IgD-negative memory B cell (primary cell): ENCODE measurements at regions not wholly inside any gene's neighbourhood (a gene's known extent, or its start where the extent isn't known, plus 50 kb on each side); places are given as distances from the start of the nearest gene placed in this dataset.

ENCODE experiments used
- H3K27ac Mint-ChIP-seq, 3 donors: one replicate each; pipeline ENCODE4 v1.8.0; 2020 to 2022; ENCODE audit warnings: mild to moderate bottlenecking in 3 of 3, mixed read lengths in 3 of 3, moderate library complexity in 1 of 3
- H3K27me3 Mint-ChIP-seq: one replicate; pipeline ENCODE4 v1.8.0; 2021; ENCODE audit warnings: mixed read lengths
- H3K36me3 Mint-ChIP-seq: one replicate; pipeline ENCODE4 v1.8.0; 2020; ENCODE audit warnings: mild to moderate bottlenecking, mixed read lengths
- H3K4me1 Mint-ChIP-seq, 3 donors: one replicate each; pipeline ENCODE4 v1.8.0; 2020 to 2022; ENCODE audit warnings: mixed read lengths in 3 of 3, mild to moderate bottlenecking in 1 of 3
- H3K4me3 Mint-ChIP-seq, 4 donors: one replicate each; pipeline ENCODE4 v1.8.0; 2020 to 2022; ENCODE audit warnings: mild to moderate bottlenecking in 4 of 4, mixed read lengths in 4 of 4, moderate library complexity in 3 of 4
- H3K9me3 Mint-ChIP-seq, 3 donors: one replicate each; pipeline ENCODE4 v1.8.0; 2020 to 2021; ENCODE audit warnings: mixed read lengths in 3 of 3, mild to moderate bottlenecking in 1 of 3

DNA sequence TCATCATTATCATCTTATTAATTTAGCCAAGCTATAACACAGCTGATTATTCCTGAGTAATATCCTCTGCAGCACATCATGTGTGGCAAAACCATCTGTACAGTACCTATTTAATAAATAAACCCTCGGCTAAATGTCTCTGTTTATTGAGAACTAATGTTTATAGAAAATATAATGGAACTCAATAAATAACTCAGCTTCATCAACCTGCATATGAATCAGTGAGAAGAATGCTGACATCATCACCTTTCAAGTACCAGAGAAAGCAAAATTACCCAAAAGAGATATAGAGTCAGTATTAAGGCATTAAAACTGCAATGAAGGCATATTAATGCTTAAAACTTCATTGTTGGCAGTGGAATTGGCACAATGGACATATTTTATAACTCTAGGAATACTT lies 558.3 kb downstream of the PLCL1 start:
- H3K4me3 Mint-ChIP-seq, result no peak overlapping the region
- peaks cover 12% of the 10 kb centered on the region for H3K27me3 Mint-ChIP-seq
- H3K4me1 Mint-ChIP-seq, result no peaks in the 10 kb centered on the region
- H3K27ac Mint-ChIP-seq, result no peak overlapping the region
- H3K36me3 Mint-ChIP-seq, result no peaks in the 10 kb centered on the region
- no peaks in the 10 kb centered on the region for H3K9me3 Mint-ChIP-seq

DNA sequence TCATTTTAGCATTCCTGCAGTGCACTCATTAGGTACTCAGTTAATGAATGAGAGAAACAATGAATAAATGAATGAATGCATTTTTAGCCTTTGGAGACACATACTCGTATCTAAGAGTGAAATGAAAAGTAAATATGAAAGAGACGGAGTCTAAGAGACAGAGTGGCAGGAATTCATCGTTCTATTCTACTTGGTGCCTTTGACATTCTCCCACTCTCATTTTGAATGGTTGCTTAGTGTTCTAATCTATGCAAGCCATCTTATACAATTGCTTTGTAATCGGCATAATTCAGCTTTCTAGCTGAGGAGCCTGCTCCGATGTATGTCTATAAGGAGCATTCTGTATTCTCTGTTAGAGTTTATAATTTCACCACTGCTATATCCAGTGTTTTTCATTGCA lies 554.9 kb downstream of the PLCL1 start:
- peaks cover 0 to 2% (median 0%) of the 10 kb centered on the region in 3 donors for H3K9me3 Mint-ChIP-seq
- H3K27ac Mint-ChIP-seq, result no peak overlapping the region
- no peak overlapping the region for H3K4me3 Mint-ChIP-seq
- peaks cover 11% of the 10 kb centered on the region for H3K27me3 Mint-ChIP-seq
- H3K4me1 Mint-ChIP-seq, result no peaks in the 10 kb centered on the region
- H3K36me3 Mint-ChIP-seq, result no peaks in the 10 kb centered on the region

DNA sequence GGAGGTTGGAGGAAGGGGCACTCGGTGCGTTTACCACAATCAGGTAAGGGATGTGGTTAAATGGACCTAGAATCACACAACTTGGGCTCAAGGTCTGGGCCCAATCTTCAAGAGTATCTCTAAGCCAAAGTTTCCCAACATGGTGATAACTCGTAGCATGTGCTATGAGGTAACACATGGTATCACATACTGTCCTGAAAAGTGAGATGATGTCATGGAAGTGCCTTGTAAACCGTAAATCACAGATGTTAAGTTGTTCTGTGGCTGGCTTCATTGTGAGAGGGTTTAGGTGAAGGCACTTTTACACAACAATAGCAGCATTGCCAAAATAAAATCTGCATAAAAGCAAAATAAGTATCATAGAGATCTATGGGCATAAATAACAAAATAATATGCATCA lies 551.8 kb downstream of the PLCL1 start:
- Mint-ChIP-seq H3K4me3 (no peak overlapping the region), H3K4me1 (no peaks in the 10 kb centered on the region), H3K36me3 (no peaks in the 10 kb centered on the region), H3K27ac (no peak overlapping the region), H3K27me3 (peaks cover 12% of the 10 kb centered on the region), H3K9me3 (peaks cover 0 to 2% (median 0%) of the 10 kb centered on the region in 3 donors)

DNA sequence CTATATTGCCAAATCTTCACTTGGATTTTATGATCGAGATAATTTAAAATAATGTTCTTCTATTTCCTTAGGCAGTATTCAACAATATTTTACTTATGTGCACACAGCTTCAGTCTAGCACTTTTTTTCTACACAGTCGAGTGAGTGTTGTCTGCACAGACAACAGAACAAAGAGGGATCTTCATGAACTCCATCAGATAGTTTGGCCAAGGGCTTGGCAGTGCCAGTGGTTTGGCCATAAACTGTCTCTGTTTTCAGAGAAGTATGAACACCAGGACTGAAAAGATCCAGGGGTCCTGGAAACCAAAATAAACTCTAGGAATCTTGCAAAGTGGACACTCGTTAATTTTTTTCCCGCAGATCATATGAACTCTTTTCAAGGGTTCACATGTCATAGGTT lies 547.3 kb downstream of the PLCL1 start:
- no peak overlapping the region for H3K27ac Mint-ChIP-seq
- no peaks in the 10 kb centered on the region for H3K4me1 Mint-ChIP-seq
- H3K27me3 Mint-ChIP-seq, result peaks cover 2% of the 10 kb centered on the region
- no peaks in the 10 kb centered on the region for H3K36me3 Mint-ChIP-seq
- no peak overlapping the region for H3K4me3 Mint-ChIP-seq
- H3K9me3 Mint-ChIP-seq, result peaks cover 0 to 2% (median 0%) of the 10 kb centered on the region in 3 donors

DNA sequence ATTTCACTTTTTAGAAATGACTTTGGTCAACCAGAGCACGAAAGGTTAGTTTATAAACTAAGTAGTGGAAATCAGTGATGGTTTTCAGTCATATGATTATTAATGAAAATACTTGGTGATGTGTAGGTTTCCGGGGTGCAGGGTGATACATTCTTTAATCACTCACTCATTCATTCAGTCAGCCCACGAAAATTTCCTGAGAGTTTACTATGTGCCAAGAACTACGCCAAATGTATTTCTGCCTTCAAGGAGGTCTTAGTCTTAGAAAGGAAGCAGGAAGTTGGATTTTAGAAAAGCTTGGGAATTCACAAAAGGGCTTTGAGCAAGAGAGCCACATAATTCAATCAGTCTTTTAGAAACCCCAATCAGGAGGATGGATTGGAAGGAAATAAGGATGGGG lies 543.6 kb downstream of the PLCL1 start:
- Mint-ChIP-seq H3K9me3 (no peaks in the 10 kb centered on the region), H3K4me1 (no peaks in the 10 kb centered on the region), H3K36me3 (no peaks in the 10 kb centered on the region), H3K27ac (no peak overlapping the region), H3K27me3 (peaks cover 2% of the 10 kb centered on the region), H3K4me3 (no peak overlapping the region)

DNA sequence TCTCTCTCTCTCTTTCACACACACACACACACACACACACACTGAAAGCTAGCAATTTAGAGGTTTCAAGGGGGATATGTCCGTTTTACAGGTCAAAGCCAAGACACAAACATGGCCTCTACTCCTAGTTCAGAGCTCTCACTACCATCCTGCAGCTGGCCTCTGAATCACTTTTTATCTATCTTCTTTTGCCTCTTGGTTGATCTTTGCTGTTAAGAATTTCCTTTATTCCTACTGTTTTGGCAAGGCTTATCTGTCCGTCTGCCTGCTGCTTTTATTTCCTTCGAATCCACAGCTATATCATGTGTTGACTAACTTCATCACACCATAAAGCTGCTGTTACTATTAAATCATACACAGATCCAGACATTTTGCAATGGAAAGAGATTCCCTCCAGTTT lies 543.0 kb downstream of the PLCL1 start:
- no peak overlapping the region for H3K4me3 Mint-ChIP-seq
- H3K27ac Mint-ChIP-seq, result peak overlapping the region in 1 of 3 donors; percentile 41
- H3K4me1 Mint-ChIP-seq, result no peaks in the 10 kb centered on the region
- no peaks in the 10 kb centered on the region for H3K9me3 Mint-ChIP-seq
- no peaks in the 10 kb centered on the region for H3K36me3 Mint-ChIP-seq
- H3K27me3 Mint-ChIP-seq, result peaks cover 2% of the 10 kb centered on the region

DNA sequence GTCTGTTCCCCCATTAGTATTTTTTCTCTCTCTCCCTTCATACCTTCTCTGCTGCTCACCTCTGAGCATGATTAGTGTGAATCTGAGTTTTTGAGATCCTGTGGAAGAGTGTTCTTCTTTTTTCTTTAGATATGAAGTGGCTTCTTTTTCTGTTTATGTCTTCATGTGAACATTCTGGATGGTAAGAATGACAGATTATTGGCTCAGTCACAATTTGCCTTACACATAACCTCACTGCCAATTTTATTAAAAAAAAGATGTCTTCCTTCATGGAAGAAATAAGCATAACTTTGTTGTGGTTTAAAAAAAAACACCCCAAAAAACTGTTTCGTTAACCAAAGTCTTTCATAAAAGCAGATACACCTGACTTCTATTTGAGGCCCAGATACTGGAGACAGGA lies 539.1 kb downstream of the PLCL1 start:
- Mint-ChIP-seq H3K4me3 (no peak overlapping the region), H3K27me3 (peaks cover 2% of the 10 kb centered on the region), H3K9me3 (no peaks in the 10 kb centered on the region), H3K27ac (no peak overlapping the region), H3K36me3 (no peaks in the 10 kb centered on the region), H3K4me1 (no peaks in the 10 kb centered on the region)

DNA sequence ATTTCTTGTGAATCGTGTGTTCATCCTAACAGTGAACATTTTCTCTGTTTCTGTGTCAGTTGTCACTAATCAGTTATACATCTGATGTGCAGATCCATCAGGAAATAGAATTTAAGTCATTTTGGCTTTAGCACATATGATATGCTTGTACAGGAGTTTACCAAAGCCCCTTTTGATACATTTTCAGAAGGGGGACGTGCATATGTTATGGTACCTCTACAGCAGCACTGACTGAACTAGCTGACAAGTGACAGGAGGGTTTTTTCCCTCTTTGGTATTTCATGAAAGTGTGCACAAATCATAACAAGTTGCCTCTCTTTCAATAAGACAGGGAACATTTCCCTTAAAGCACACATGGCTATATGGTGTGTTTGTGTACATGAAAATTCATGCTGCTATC lies 536.5 kb downstream of the PLCL1 start:
- Mint-ChIP-seq H3K27ac (no peak overlapping the region), H3K27me3 (peaks cover 7% of the 10 kb centered on the region)

DNA sequence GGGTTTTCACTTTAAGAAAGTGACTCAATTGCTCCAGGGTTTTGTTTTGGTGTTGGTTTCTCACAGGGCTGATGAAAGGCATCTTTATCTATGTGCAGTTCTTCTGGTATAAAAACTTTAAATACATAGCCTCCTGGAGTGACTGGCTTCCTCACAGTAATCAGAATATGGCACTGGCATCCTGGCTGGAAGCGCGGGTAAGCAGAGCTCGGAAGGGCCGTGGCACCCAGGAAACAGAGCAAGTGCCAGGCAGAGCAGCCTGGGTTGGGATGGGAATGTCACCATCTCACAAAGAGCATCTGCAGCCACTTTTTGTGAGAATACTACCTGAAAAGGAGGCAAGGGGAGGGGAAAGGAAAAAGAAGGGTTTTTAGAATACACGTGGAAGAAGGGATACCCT lies 534.7 kb downstream of the PLCL1 start:
- H3K4me3 Mint-ChIP-seq, result no peak overlapping the region
- H3K4me1 Mint-ChIP-seq, result no peaks in the 10 kb centered on the region
- H3K27ac Mint-ChIP-seq, result no peak overlapping the region
- no peaks in the 10 kb centered on the region for H3K36me3 Mint-ChIP-seq
- H3K27me3 Mint-ChIP-seq, result peaks cover 7% of the 10 kb centered on the region
- H3K9me3 Mint-ChIP-seq, result no peaks in the 10 kb centered on the region

More for the DNA sequence above, 536.5 kb downstream of the PLCL1 start:
- no peaks in the 10 kb centered on the region for H3K4me1 Mint-ChIP-seq
- H3K36me3 Mint-ChIP-seq, result no peaks in the 10 kb centered on the region
- no peaks in the 10 kb centered on the region for H3K9me3 Mint-ChIP-seq
- no peak overlapping the region for H3K4me3 Mint-ChIP-seq

DNA sequence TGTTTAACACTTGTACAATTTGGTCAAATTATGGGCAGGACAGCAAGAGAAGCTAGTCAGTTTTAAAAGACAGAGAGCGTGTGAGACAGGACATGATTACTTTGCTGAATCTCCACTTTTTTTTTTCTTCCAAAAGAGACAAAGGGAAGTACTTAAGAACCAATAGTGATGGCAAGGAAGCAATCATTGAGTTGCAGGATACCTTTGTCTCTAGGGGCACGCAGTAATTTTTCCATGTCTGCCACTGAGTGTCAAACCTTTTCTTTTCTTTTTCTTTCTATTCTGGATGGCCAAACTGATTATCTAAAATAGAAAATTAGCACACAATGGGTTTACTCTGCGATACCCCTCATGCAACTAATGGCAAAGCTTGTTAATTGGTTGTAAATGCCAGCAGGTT lies 533.0 kb downstream of the PLCL1 start:
- no peaks in the 10 kb centered on the region for H3K9me3 Mint-ChIP-seq
- no peaks in the 10 kb centered on the region for H3K36me3 Mint-ChIP-seq
- peaks cover 7% of the 10 kb centered on the region for H3K27me3 Mint-ChIP-seq
- no peaks in the 10 kb centered on the region for H3K4me1 Mint-ChIP-seq
- H3K4me3 Mint-ChIP-seq, result no peak overlapping the region
- no peak overlapping the region for H3K27ac Mint-ChIP-seq

DNA sequence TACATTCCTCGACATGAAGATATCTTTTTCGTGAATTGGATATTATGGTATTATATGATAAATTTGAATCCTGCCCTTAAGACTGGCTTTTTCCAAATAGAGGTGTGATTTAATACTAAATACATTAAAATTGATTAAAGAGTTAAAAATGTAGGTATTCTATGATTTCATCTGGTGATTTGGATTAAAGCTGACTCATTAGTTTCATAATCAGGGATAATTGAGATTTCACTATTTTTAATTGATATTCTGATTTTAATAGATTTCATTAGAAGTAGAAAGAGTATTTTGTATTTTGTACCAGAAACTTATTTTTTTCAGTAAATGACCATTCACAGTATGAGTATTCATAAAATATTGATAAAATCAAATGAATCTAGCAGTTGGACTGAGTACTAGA lies 524.1 kb downstream of the PLCL1 start:
- H3K9me3 Mint-ChIP-seq, result no peaks in the 10 kb centered on the region
- no peak overlapping the region for H3K4me3 Mint-ChIP-seq
- H3K36me3 Mint-ChIP-seq, result no peaks in the 10 kb centered on the region
- H3K27ac Mint-ChIP-seq, result no peak overlapping the region
- H3K4me1 Mint-ChIP-seq, result peaks cover 3 to 6% (median 5%) of the 10 kb centered on the region in 3 donors
- peaks cover 4% of the 10 kb centered on the region for H3K27me3 Mint-ChIP-seq

DNA sequence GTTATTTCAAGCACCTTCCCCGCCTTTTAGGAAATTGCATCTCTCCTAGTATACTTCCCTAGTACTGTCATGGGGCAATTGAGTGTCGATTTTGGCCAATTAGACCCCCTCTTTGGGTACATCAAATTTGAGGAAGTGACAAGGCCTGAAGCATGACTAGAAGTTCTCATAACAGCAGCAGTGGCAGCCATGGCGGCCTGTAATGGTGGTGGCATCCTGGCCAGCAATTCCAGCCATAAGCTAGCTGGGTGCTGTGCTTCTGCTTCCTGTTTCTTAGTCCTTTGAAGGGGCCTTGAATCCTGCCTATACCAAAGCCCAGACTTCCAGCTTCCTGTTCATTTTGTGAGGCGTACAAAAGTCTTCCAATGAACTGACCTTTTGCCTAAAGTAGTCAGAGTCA lies 523.1 kb downstream of the PLCL1 start:
- H3K27me3 Mint-ChIP-seq, result peaks cover 4% of the 10 kb centered on the region

DNA sequence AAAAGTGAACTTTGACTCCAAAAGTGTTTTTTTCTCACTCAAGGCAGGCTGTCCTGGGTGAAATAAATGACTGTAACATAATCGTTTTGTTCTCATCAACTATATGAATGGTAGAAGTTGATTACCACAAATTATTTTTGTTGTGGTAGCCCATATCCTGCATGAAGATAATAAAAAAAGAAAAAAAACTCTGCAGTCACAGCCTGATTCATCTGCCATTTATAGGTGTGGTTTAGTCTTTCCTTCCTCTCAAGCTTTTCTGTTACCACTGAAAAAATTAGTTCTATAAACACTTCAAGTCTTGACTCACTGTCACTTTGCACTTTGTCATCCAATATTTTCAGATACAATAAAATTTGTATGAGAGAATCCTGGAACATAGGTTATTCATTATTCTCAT lies 522.0 kb downstream of the PLCL1 start:
- peaks cover 4% of the 10 kb centered on the region for H3K27me3 Mint-ChIP-seq
- H3K4me3 Mint-ChIP-seq, result no peak overlapping the region
- no peaks in the 10 kb centered on the region for H3K9me3 Mint-ChIP-seq
- H3K4me1 Mint-ChIP-seq, result peaks cover 3 to 6% (median 5%) of the 10 kb centered on the region in 3 donors
- no peaks in the 10 kb centered on the region for H3K36me3 Mint-ChIP-seq
- no peak overlapping the region for H3K27ac Mint-ChIP-seq

More for the DNA sequence above, 523.1 kb downstream of the PLCL1 start:
- no peak overlapping the region for H3K27ac Mint-ChIP-seq
- H3K36me3 Mint-ChIP-seq, result no peaks in the 10 kb centered on the region
- peaks cover 3 to 6% (median 5%) of the 10 kb centered on the region in 3 donors for H3K4me1 Mint-ChIP-seq
- H3K4me3 Mint-ChIP-seq, result no peak overlapping the region
- no peaks in the 10 kb centered on the region for H3K9me3 Mint-ChIP-seq

DNA sequence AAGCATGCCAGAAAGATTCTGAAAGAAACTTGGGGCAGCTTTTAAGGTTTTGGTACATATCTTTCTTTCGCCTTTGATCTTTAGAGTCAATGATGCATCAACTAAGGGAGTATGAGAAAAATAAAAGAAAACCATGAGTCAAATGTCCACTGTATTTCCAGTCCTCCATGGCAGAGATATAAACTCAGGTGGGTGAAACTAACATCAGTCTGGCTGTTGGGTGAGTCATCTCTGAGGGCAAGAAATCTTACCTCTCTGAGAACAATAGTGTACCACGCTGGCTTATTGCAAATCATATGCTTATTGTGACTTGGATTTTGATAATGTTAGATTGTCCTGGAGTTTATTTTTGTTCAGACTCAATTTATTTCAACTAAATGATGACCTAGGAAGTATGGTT lies 521.0 kb downstream of the PLCL1 start:
- Mint-ChIP-seq H3K9me3 (no peaks in the 10 kb centered on the region), H3K27ac (no peak overlapping the region), H3K27me3 (peaks cover 4% of the 10 kb centered on the region), H3K36me3 (no peaks in the 10 kb centered on the region), H3K4me3 (no peak overlapping the region), H3K4me1 (peaks cover 3 to 6% (median 5%) of the 10 kb centered on the region in 3 donors)

DNA sequence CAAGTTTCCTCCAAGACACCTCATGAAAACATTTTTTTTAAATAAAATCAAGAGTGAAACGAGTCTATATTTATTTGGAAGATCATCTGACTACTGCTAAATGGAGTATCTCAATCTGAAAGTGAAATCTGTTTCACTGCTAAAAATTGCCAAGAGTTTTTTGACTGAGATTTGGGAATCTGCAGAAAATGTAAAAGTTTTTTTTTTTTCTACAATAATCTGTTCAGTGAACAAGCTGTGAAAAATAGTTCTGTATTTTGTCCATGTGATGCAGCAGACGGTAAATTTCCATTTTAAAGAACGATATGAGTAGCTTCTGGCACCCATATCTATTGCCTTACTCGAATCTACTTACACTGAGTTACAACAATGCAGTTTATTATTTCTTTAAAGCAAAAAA lies 519.7 kb downstream of the PLCL1 start:
- H3K27ac Mint-ChIP-seq, result no peak overlapping the region
- no peak overlapping the region for H3K4me3 Mint-ChIP-seq
- peaks cover 2% of the 10 kb centered on the region for H3K27me3 Mint-ChIP-seq
- peaks cover 3 to 6% (median 5%) of the 10 kb centered on the region in 3 donors for H3K4me1 Mint-ChIP-seq
- H3K36me3 Mint-ChIP-seq, result no peaks in the 10 kb centered on the region
- H3K9me3 Mint-ChIP-seq, result no peaks in the 10 kb centered on the region

DNA sequence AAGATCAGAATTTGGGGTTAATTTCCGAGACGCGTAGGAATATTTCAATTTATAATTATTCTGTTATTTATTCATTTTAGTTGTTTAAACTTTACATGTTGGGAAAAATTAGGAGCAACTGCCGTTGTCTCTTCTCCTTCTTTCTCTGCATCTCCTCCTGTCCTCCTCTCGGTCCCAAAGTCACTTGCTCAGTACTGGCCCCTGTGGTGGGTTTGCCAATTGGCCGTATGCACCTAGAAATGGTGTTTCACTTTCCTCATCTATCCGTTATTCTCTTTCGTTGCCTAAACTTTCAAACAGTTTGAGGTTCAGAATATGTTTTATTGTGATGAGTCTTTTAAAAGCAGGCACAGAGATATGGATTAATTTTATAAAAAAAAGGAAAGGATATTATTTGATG lies 517.9 kb downstream of the PLCL1 start:
- Mint-ChIP-seq H3K27me3 (peaks cover 2% of the 10 kb centered on the region), H3K27ac (no peak overlapping the region), H3K9me3 (no peaks in the 10 kb centered on the region), H3K4me3 (no peak overlapping the region), H3K4me1 (peaks cover 3 to 6% (median 5%) of the 10 kb centered on the region in 3 donors), H3K36me3 (no peaks in the 10 kb centered on the region)
